HFF-Myc (cell line): ENCODE measurements at regions not wholly inside any gene's neighbourhood (a gene's known extent, or its start where the extent isn't known, plus 50 kb on each side); places are given as distances from the start of the nearest gene placed in this dataset.

ENCODE experiments used
- DNase-seq: peaks from one replicate; pipeline ENCODE4 v3.0.0-alpha.2; 2011; ENCODE audit warnings: low read depth; ENCODE audit errors: extremely low read depth
- H3K4me3 ChIP-seq: replicated peaks from 2 replicates; pipeline ENCODE4 v1.5.1; 2011; ENCODE audit warnings: low read depth, mild to moderate bottlenecking, control low read depth, low read length
- CTCF ChIP-seq: IDR thresholded peaks from 2 replicates; pipeline ENCODE4 v1.5.1; 2012; ENCODE audit warnings: mild to moderate bottlenecking, low read depth, low read length, control low read depth; ENCODE audit errors: missing control alignments

GRCh38 chr6:140372064-140372463, 997.6 kb upstream of the CITED2 start:
- TF ChIP-seq CTCF, result no peak
- DNase-seq, result no peak
- no peak overlapping the region for H3K4me3 ChIP-seq

- DNase-seq, result no peak
- no peak overlapping the region for H3K4me3 ChIP-seq
- no peak for TF ChIP-seq CTCF
Observed at GRCh38 chr6:140370976-140371870, 996.8 kb upstream of the CITED2 start.

GRCh38 chr6:140370441-140370840, 996.0 kb upstream of the CITED2 start:
- H3K4me3 ChIP-seq, result no peak overlapping the region
- no peak for DNase-seq
- no peak for TF ChIP-seq CTCF

DNA sequence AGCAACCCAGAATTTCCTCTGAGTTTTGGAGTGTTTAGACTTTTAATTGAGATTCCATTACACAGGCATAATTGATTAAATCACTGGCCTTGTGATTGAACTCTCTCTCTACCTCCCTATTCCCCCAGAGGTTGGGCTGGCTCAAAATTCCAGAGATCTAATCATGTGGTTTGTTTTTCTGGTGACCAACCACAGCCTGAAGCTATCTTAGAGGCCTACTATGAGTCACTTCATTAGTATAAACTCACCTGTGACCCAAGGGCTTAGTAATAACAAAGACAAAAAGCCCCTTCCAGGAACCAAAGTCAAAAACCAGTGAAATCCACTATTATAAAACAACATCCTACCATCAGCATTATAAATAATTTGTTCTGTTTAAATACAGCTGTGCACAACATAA, 992.5 kb upstream of the CITED2 start:
- H3K4me3 ChIP-seq, result no peak overlapping the region
- DNase-seq, result peak; percentile 63
- TF ChIP-seq CTCF, result no peak

DNA sequence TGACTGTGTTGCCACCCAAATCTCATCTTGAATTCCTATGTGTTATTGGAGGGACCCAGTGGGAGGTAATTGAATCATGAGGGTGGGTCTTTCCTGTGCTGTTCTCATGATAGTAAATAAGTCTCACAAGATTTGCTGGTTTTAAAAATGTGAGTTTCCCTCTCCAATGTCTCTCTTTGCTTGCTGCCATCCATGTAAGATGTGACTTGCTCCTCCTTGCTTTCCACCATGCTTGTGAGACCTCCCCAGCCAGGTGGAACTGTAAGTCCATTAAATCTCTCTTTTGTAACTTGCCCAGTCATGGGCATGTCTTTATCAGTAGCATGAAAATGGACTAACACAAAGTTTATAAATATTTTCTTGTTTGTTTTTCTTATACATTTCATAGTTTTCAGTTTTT, 990.5 kb upstream of the CITED2 start:
- DNase-seq, result no peak
- no peak for TF ChIP-seq CTCF

DNA sequence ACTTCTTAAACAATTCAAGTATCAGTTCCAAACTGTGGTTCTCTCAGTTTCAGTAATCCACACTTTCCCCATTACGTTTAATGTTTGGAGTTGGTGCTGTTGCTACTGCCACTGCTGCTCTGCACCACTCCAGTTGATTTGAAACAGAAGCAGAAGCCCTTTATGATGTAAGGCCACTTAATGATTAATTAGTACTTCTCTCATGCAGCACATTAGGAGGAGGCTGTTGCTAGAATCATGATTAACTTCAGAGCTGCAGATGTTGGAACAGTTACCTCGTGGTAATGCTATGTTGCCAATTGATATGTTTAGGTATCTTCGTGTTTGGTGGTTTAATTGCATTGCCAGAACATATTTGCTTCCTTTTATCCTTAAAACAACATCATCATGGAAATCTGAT, 986.2 kb upstream of the CITED2 start:
- H3K4me3 ChIP-seq, result no peak overlapping the region

More for the DNA sequence above, 990.5 kb upstream of the CITED2 start:
- H3K4me3 ChIP-seq, result no peak overlapping the region

More for the DNA sequence above, 986.2 kb upstream of the CITED2 start:
- no peak for DNase-seq
- no peak for TF ChIP-seq CTCF
